Fibroblast of lung (primary cell): ENCODE measurements at regions not wholly inside any gene's neighbourhood (a gene's known extent, or its start where the extent isn't known, plus 50 kb on each side); places are given as distances from the start of the nearest gene placed in this dataset.

Source experiments
- EZH2 ChIP-seq: IDR thresholded peaks from 2 replicates; pipeline ENCODE4 v1.5.1; 2012; ENCODE audit warnings: low read length, control low read depth, mild to moderate bottlenecking; ENCODE audit errors: missing control alignments
- TF ChIP-seq, protein P1 (sequence below), 2 donors: IDR thresholded peaks in 1 of 2; conservative IDR thresholded peaks in 1 of 2; 1 replicate in 1 of 2; 2 replicates in 1 of 2; pipeline ENCODE4 v1.5.1; 2011 to 2012; ENCODE audit warnings: low read length in 2 of 2, control low read depth in 1 of 2, inconsistent platforms in 1 of 2, low read depth in 1 of 2, mild to moderate bottlenecking in 1 of 2

DNA sequence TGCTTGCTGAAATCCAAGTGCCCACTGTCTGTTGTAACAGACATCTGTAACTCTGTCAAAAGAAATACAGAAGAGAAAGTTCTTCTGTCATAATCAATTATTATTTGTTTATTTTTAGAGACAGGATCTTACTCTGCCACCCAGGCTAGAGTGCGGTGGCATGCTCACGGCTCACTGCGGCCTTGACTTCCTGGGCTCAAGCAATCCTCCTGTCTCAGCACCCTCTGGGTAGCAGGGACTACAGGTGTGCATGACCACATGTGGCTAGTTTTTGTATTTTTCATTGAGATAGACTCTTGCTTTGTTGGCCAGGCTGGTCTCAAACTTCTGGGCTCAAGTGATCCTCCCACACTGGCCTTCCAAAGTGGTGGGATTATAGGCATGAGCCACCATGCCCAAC, 177.6 kb upstream of the SETMAR start:
- TF ChIP-seq, protein P1, sequence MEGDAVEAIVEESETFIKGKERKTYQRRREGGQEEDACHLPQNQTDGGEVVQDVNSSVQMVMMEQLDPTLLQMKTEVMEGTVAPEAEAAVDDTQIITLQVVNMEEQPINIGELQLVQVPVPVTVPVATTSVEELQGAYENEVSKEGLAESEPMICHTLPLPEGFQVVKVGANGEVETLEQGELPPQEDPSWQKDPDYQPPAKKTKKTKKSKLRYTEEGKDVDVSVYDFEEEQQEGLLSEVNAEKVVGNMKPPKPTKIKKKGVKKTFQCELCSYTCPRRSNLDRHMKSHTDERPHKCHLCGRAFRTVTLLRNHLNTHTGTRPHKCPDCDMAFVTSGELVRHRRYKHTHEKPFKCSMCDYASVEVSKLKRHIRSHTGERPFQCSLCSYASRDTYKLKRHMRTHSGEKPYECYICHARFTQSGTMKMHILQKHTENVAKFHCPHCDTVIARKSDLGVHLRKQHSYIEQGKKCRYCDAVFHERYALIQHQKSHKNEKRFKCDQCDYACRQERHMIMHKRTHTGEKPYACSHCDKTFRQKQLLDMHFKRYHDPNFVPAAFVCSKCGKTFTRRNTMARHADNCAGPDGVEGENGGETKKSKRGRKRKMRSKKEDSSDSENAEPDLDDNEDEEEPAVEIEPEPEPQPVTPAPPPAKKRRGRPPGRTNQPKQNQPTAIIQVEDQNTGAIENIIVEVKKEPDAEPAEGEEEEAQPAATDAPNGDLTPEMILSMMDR (conservative IDR thresholded peaks at IDR 0.05 in 1 of 2, IDR thresholded peaks at IDR 0.05 in 1 of 2; ENCODE audit: low read depth in 1 of 2, low read length in 2 of 2) = no peak
- no peak for TF ChIP-seq EZH2
